ENCODE measurements at regions not wholly inside any gene's neighbourhood (a gene's known extent, or its start where the extent isn't known, plus 50 kb on each side); places are given as distances from the start of the nearest gene placed in this dataset.

DNA sequence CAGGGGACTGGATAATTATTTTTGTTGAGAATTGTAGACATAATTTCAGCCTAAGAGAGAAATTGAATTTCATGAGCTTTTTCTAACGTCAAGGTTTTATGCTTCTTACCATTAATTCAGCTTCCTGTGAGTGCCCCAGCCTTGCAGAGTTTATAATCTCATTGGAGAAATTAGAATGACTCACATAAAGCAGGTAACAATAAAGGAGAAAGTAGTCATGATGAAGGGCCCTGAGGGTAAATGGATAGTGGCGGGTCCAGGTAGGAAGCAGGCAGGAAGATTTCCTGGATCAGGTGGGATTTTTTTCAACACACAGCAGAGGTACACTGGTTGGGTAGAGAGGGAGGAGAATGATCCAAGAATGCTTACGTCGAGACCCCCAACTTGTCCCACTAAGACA lies 311.4 kb downstream of the BARHL2 start:
- TF ChIP-seq, protein P1, sequence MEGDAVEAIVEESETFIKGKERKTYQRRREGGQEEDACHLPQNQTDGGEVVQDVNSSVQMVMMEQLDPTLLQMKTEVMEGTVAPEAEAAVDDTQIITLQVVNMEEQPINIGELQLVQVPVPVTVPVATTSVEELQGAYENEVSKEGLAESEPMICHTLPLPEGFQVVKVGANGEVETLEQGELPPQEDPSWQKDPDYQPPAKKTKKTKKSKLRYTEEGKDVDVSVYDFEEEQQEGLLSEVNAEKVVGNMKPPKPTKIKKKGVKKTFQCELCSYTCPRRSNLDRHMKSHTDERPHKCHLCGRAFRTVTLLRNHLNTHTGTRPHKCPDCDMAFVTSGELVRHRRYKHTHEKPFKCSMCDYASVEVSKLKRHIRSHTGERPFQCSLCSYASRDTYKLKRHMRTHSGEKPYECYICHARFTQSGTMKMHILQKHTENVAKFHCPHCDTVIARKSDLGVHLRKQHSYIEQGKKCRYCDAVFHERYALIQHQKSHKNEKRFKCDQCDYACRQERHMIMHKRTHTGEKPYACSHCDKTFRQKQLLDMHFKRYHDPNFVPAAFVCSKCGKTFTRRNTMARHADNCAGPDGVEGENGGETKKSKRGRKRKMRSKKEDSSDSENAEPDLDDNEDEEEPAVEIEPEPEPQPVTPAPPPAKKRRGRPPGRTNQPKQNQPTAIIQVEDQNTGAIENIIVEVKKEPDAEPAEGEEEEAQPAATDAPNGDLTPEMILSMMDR (IDR thresholded peaks at IDR 0.05; ENCODE audit: borderline replicate concordance, extremely low read depth, low read length, poor library complexity, severe bottlenecking) = no peak
- no peak for TF ChIP-seq EZH2 (IDR thresholded peaks at IDR 0.05; ENCODE audit: borderline replicate concordance, low read depth, low read length, severe bottlenecking)

All from DND-41 (cell line).